Fibroblast of upper back skin (primary cell): ENCODE measurements at regions not wholly inside any gene's neighbourhood (a gene's known extent, or its start where the extent isn't known, plus 50 kb on each side); places are given as distances from the start of the nearest gene placed in this dataset.

ENCODE experiments used
- DNase-seq: peaks from one replicate; pipeline ENCODE4 v3.0.0-alpha.2; 2013

- no peak for DNase-seq
Measured at GRCh38 chr13:107851670-107852069, 363.7 kb downstream of the LIG4 start.

GRCh38 chr13:107847406-107847805 lies 367.9 kb downstream of the LIG4 start:
- peak; percentile 16 for DNase-seq

- no peak for DNase-seq
Measured at GRCh38 chr13:107846642-107847041, 368.7 kb downstream of the LIG4 start.

GRCh38 chr13:107845911-107846310 lies 369.4 kb downstream of the LIG4 start:
- DNase-seq = no peak

- DNase-seq = no peak
Measured at GRCh38 chr13:107843681-107844080, 371.7 kb downstream of the LIG4 start.

- no peak for DNase-seq
Measured at GRCh38 chr13:107843281-107843680, 372.1 kb downstream of the LIG4 start.

GRCh38 chr13:107842562-107843180 lies 372.7 kb downstream of the LIG4 start:
- DNase-seq = peak; percentile 68

GRCh38 chr13:107838588-107839161 lies 376.7 kb downstream of the LIG4 start:
- no peak for DNase-seq

- DNase-seq = no peak
Measured at GRCh38 chr13:107836685-107837084, 378.7 kb downstream of the LIG4 start.

GRCh38 chr13:107835339-107836018 lies 379.9 kb downstream of the LIG4 start:
- DNase-seq = peak; percentile 81

- DNase-seq = peak; percentile 6
Measured at GRCh38 chr13:107834717-107835116, 380.6 kb downstream of the LIG4 start.

- DNase-seq = no peak
Measured at GRCh38 chr13:107834281-107834680, 381.1 kb downstream of the LIG4 start.

- DNase-seq = no peak
Measured at GRCh38 chr13:107832500-107833100, 382.7 kb downstream of the LIG4 start.

- no peak for DNase-seq
Measured at GRCh38 chr13:107830804-107831203, 384.5 kb downstream of the LIG4 start.

GRCh38 chr13:107827840-107828549 lies 387.3 kb downstream of the LIG4 start:
- DNase-seq = no peak

- DNase-seq = no peak
Measured at GRCh38 chr13:107824635-107825034, 390.7 kb downstream of the LIG4 start.

- DNase-seq = no peak
Measured at GRCh38 chr13:107822006-107822405, 393.3 kb downstream of the LIG4 start.

- no peak for DNase-seq
Measured at GRCh38 chr13:107821492-107821891, 393.8 kb downstream of the LIG4 start.

GRCh38 chr13:107819071-107819470 lies 396.3 kb downstream of the LIG4 start:
- no peak for DNase-seq

GRCh38 chr13:107817647-107818287 lies 397.6 kb downstream of the LIG4 start:
- DNase-seq = no peak

GRCh38 chr13:107812014-107812412 lies 403.3 kb downstream of the LIG4 start:
- no peak for DNase-seq

- DNase-seq = no peak
Measured at GRCh38 chr13:107811233-107812013, 403.9 kb downstream of the LIG4 start.
